HG02623 (cell line): ENCODE measurements at regions not wholly inside any gene's neighbourhood (a gene's known extent, or its start where the extent isn't known, plus 50 kb on each side); places are given as distances from the start of the nearest gene placed in this dataset.

Experiments used
- ATAC-seq: cut with Tn5 transposase; IDR thresholded peaks from one replicate; pipeline ENCODE4 v1.9.1; 2021; ENCODE audit warnings: moderate library complexity; ENCODE audit not compliant: unreplicated experiment

- ATAC-seq: no peak
Observed at GRCh38 chr4:23355258-23355657, 534.6 kb downstream of the PPARGC1A start.

- no peak for ATAC-seq
Observed at GRCh38 chr4:23353200-23353599, 536.6 kb downstream of the PPARGC1A start.

- ATAC-seq: peak; percentile 76
Observed at GRCh38 chr4:23348789-23349498, 540.9 kb downstream of the PPARGC1A start.

GRCh38 chr4:23337292-23337691 is 552.6 kb downstream of the PPARGC1A start:
- ATAC-seq: no peak

- ATAC-seq: peak; percentile 87
Observed at GRCh38 chr4:23333946-23334878, 555.6 kb downstream of the PPARGC1A start.

GRCh38 chr4:23333556-23333945 is 556.3 kb downstream of the PPARGC1A start:
- ATAC-seq: no peak

- no peak for ATAC-seq
Observed at GRCh38 chr4:23332313-23332712, 557.5 kb downstream of the PPARGC1A start.

GRCh38 chr4:23327120-23327519 is 562.7 kb downstream of the PPARGC1A start:
- no peak for ATAC-seq

GRCh38 chr4:23324021-23324690 is 565.7 kb downstream of the PPARGC1A start:
- ATAC-seq: no peak

- no peak for ATAC-seq
Observed at GRCh38 chr4:23323436-23323835, 566.4 kb downstream of the PPARGC1A start.

GRCh38 chr4:23322732-23323131 is 567.1 kb downstream of the PPARGC1A start:
- no peak for ATAC-seq

GRCh38 chr4:23320931-23321587 is 568.8 kb downstream of the PPARGC1A start:
- no peak for ATAC-seq

- no peak for ATAC-seq
Observed at GRCh38 chr4:23312686-23313085, 577.2 kb downstream of the PPARGC1A start.

- ATAC-seq: no peak
Observed at GRCh38 chr4:23311983-23312382, 577.9 kb downstream of the PPARGC1A start.

- ATAC-seq: no peak
Observed at GRCh38 chr4:23305026-23305425, 584.8 kb downstream of the PPARGC1A start.

- no peak for ATAC-seq
Observed at GRCh38 chr4:23298371-23298770, 591.5 kb downstream of the PPARGC1A start.

- no peak for ATAC-seq
Observed at GRCh38 chr4:23297327-23297726, 592.5 kb downstream of the PPARGC1A start.

GRCh38 chr4:23291139-23291538 is 598.4 kb downstream of the GBA3 start:
- no peak for ATAC-seq

GRCh38 chr4:23290656-23291055 is 597.9 kb downstream of the GBA3 start:
- ATAC-seq: no peak

GRCh38 chr4:23279377-23279986 is 586.7 kb downstream of the GBA3 start:
- no peak for ATAC-seq

- no peak for ATAC-seq
Observed at GRCh38 chr4:23278845-23279244, 586.1 kb downstream of the GBA3 start.
